ENCODE measurements at regions not wholly inside any gene's neighbourhood (a gene's known extent, or its start where the extent isn't known, plus 50 kb on each side); places are given as distances from the start of the nearest gene placed in this dataset.

DNA sequence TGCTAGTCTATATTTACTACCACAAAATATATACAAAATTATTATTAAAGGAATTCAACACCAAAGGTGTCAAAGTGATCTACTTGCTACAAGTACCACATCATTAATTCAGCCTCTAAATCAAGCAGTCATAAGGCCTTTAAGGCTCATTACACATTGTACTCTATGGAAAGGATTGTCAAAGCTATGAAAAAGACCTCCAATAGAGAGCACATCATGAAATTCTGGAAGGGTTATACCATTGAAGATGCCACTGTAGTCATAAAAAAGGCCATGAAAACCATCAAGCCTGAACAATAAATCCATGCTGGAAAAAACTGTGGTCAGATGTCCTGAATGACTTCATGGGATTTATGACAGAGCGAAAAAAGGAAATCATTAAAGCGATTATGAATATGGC is 708.0 kb upstream of the FAM174A start:
- intact Hi-C loops (cut with micrococcal nuclease) = no loop called here
- no peaks in the 10 kb centered on the region for H3K27me3 ChIP-seq (ENCODE audit: control insufficient read depth, insufficient read depth, low read length)
- H3K36me3 ChIP-seq (ENCODE audit: control insufficient read depth, insufficient read depth, low read length) = no peaks in the 10 kb centered on the region
- TF ChIP-seq, protein P1, sequence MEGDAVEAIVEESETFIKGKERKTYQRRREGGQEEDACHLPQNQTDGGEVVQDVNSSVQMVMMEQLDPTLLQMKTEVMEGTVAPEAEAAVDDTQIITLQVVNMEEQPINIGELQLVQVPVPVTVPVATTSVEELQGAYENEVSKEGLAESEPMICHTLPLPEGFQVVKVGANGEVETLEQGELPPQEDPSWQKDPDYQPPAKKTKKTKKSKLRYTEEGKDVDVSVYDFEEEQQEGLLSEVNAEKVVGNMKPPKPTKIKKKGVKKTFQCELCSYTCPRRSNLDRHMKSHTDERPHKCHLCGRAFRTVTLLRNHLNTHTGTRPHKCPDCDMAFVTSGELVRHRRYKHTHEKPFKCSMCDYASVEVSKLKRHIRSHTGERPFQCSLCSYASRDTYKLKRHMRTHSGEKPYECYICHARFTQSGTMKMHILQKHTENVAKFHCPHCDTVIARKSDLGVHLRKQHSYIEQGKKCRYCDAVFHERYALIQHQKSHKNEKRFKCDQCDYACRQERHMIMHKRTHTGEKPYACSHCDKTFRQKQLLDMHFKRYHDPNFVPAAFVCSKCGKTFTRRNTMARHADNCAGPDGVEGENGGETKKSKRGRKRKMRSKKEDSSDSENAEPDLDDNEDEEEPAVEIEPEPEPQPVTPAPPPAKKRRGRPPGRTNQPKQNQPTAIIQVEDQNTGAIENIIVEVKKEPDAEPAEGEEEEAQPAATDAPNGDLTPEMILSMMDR (IDR thresholded peaks at IDR 0.05) = no peak
- Mint-ChIP-seq H3K4me1 (no peaks in the 10 kb centered on the region), H3K27ac (no peak overlapping the region), H3K36me3 (no peaks in the 10 kb centered on the region), H3K9me3 (peaks cover 2 to 6% of the 10 kb centered on the region in 2 donors), H3K27me3 (ENCODE audit: low read depth in 2 of 2) (no peaks in the 10 kb centered on the region), H3K4me3 (no peak overlapping the region)
- no peak overlapping the region for H3K27ac ChIP-seq (ENCODE audit: low read length)
- WGBS (ENCODE audit: insufficient coverage) = 95% methylated on average over 2 of the region's 2 CpGs
- H3K9me3 ChIP-seq (ENCODE audit: control insufficient read depth, insufficient read depth, low read length) = no peaks in the 10 kb centered on the region
- no peak overlapping the region for H3K4me3 ChIP-seq (ENCODE audit: low read length)
- ATAC-seq = no peak
- DNase-seq = no peak
- H3K4me1 ChIP-seq (ENCODE audit: control insufficient read depth, insufficient read depth, low read length) = no peaks in the 10 kb centered on the region

DNA sequence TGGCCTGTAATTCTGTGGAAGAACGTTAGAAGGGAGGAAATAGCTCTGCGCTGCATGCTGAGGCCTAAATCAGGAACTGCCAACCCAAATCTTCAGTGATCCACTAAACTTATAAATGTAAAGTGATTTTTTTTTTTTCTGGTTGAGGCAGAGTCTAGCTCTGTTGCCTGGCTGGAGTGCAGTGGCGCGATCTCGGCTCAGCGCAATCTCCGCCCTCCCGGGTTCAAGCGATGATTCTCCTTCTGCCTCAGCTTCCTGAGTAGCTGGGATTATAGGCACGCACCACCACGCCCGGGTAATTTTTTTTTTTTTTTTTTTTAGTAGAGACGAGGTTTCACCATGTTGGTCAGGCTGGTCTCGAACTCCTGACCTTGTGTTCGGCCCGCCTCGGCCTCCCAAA is 717.4 kb upstream of the FAM174A start:
- intact Hi-C loops (cut with micrococcal nuclease) = no loop called here
- Histone ChIP-seq H3K4me3 (ENCODE audit: low read length) (no peak overlapping the region), H3K36me3 (ENCODE audit: control insufficient read depth, insufficient read depth, low read length) (no peaks in the 10 kb centered on the region), H3K27ac (ENCODE audit: low read length) (no peak overlapping the region), H3K9me3 (ENCODE audit: control insufficient read depth, insufficient read depth, low read length) (no peaks in the 10 kb centered on the region), H3K27me3 (ENCODE audit: control insufficient read depth, insufficient read depth, low read length) (no peaks in the 10 kb centered on the region), H3K4me1 (ENCODE audit: control insufficient read depth, insufficient read depth, low read length) (no peaks in the 10 kb centered on the region)
- H3K4me1 Mint-ChIP-seq = no peaks in the 10 kb centered on the region
- H3K27ac Mint-ChIP-seq = no peak overlapping the region
- 91% methylated on average over 11 of the region's 17 CpGs for WGBS (ENCODE audit: insufficient coverage)
- no peak overlapping the region for H3K4me3 Mint-ChIP-seq
- ATAC-seq = no peak
- TF ChIP-seq, protein P1 (IDR thresholded peaks at IDR 0.05) = no peak
- H3K27me3 Mint-ChIP-seq (ENCODE audit: low read depth in 2 of 2) = no peaks in the 10 kb centered on the region
- peaks cover 12% of the 10 kb centered on the region in 2 donors for H3K9me3 Mint-ChIP-seq
- no peaks in the 10 kb centered on the region for H3K36me3 Mint-ChIP-seq
- no peak for DNase-seq

DNA sequence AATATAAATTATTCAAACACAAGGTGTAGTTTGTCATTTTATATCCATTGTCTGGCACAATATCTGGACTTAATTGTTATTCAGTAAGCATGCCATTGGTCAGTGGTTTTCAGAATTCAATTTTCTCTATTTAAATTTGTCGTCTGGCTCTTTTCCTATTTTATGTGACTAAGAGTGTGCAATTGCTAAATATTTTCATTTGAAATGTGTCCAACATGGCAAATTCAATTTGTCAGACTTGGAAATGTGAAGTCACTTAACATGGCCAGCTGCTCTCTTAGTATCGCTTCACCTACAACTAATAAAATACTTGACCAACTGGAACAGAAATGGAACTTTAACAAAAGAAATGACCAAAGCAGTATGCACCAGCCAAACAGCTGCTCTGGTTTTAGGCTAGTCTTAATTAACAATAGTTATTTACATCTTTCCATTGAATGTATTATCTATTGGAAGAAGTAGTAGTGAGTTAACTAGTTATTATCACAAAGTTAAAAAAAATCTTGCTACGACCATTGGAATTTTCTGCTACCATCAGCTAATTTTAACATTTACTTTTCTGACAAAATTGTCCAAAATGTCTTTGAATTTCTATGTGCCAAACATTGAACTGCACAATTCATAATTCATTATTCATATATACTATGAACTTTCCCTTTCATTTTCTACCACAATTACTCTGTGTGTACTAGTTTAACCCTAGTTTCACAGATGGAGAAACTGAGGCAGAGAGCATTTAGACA is 720.7 kb upstream of the FAM174A start:
- H3K27me3 Mint-ChIP-seq (ENCODE audit: low read depth in 2 of 2) = no peaks in the 10 kb centered on the region
- Histone ChIP-seq H3K27ac (ENCODE audit: low read length) (no peak overlapping the region), H3K36me3 (ENCODE audit: control insufficient read depth, insufficient read depth, low read length) (no peaks in the 10 kb centered on the region), H3K27me3 (ENCODE audit: control insufficient read depth, insufficient read depth, low read length) (no peaks in the 10 kb centered on the region), H3K4me1 (ENCODE audit: control insufficient read depth, insufficient read depth, low read length) (no peaks in the 10 kb centered on the region), H3K4me3 (ENCODE audit: low read length) (no peak overlapping the region), H3K9me3 (ENCODE audit: control insufficient read depth, insufficient read depth, low read length) (no peaks in the 10 kb centered on the region)
- TF ChIP-seq, protein P1 (IDR thresholded peaks at IDR 0.05) = no peak
- no peaks in the 10 kb centered on the region for H3K4me1 Mint-ChIP-seq
- DNase-seq = no peak
- intact Hi-C loops (cut with micrococcal nuclease) = no loop called here
- 50% methylated on average over 2 of the region's 3 CpGs for WGBS (ENCODE audit: insufficient coverage)
- H3K9me3 Mint-ChIP-seq = peaks cover 9% of the 10 kb centered on the region in 2 donors
- ATAC-seq = no peak
- H3K27ac Mint-ChIP-seq = no peak overlapping the region
- peaks cover under 1% of the 10 kb centered on the region for H3K36me3 Mint-ChIP-seq
- no peak overlapping the region for H3K4me3 Mint-ChIP-seq
